ENCODE measurements at regions not wholly inside any gene's neighbourhood (a gene's known extent, or its start where the extent isn't known, plus 50 kb on each side); places are given as distances from the start of the nearest gene placed in this dataset.

DNA sequence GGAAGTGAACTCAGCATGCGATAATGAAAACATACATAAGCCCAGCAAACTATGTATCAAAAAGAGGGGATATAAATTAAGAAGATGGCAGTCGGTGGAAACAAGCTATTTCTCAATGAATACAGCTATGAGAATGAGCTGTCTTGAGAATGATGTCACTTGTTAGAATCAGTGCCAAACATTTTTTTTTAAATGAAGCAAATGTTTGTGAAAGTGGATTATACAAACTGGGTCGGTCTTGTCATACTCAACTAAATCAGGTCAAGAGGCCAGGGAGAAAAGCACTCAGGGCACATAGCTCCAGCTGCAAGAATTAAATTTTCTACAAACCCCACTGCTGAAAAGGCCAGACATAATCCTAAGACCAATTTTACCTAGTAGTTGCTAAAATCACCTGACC lies 1048.4 kb downstream of the SLITRK1 start:
- H3K27me3 ChIP-seq (ENCODE audit: control insufficient read depth, insufficient read depth, low read length): no peaks in the 10 kb centered on the region
- DNase-seq (ENCODE audit: low read depth): no peak
- TF ChIP-seq, protein P1, sequence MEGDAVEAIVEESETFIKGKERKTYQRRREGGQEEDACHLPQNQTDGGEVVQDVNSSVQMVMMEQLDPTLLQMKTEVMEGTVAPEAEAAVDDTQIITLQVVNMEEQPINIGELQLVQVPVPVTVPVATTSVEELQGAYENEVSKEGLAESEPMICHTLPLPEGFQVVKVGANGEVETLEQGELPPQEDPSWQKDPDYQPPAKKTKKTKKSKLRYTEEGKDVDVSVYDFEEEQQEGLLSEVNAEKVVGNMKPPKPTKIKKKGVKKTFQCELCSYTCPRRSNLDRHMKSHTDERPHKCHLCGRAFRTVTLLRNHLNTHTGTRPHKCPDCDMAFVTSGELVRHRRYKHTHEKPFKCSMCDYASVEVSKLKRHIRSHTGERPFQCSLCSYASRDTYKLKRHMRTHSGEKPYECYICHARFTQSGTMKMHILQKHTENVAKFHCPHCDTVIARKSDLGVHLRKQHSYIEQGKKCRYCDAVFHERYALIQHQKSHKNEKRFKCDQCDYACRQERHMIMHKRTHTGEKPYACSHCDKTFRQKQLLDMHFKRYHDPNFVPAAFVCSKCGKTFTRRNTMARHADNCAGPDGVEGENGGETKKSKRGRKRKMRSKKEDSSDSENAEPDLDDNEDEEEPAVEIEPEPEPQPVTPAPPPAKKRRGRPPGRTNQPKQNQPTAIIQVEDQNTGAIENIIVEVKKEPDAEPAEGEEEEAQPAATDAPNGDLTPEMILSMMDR (IDR thresholded peaks at IDR 0.05; ENCODE audit: insufficient read depth, low read length, poor library complexity, severe bottlenecking): no peak
- H3K36me3 ChIP-seq (ENCODE audit: control insufficient read depth, insufficient read depth, low read length): no peaks in the 10 kb centered on the region
- H3K4me3 ChIP-seq (ENCODE audit: low read depth, low read length): no peak overlapping the region

DNA sequence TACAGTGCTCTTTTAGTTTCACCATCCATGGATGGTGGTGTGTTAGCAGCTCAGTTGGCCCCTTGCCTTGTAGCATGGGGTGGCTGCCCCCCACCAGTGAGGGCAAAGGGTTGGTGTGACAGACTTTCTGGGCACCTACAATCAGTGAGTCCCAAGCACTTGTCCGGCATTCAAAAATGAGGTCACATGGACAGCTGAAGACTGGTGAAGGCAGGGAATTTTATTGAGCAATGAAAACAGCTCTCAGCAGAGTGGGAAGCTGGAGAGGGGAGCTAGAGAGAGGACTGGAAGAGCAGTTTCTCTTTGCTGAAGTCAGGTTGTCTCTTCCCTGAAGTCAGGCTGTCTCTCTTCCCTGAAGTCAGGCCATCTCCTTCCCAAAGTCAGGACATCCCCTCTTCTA lies 1053.2 kb downstream of the SLITRK1 start:
- TF ChIP-seq, protein P1 (IDR thresholded peaks at IDR 0.05; ENCODE audit: insufficient read depth, low read length, poor library complexity, severe bottlenecking): no peak
- DNase-seq (ENCODE audit: low read depth): no peak
- no peaks in the 10 kb centered on the region for H3K36me3 ChIP-seq (ENCODE audit: control insufficient read depth, insufficient read depth, low read length)
- H3K4me3 ChIP-seq (ENCODE audit: low read depth, low read length): no peak overlapping the region
- H3K27me3 ChIP-seq (ENCODE audit: control insufficient read depth, insufficient read depth, low read length): no peaks in the 10 kb centered on the region

GRCh38 chr13:82827724-82828123 lies 1054.5 kb downstream of the SLITRK1 start:
- no peaks in the 10 kb centered on the region for H3K36me3 ChIP-seq (ENCODE audit: control insufficient read depth, insufficient read depth, low read length)
- TF ChIP-seq, protein P1 (IDR thresholded peaks at IDR 0.05; ENCODE audit: insufficient read depth, low read length, poor library complexity, severe bottlenecking): no peak
- H3K4me3 ChIP-seq (ENCODE audit: low read depth, low read length): no peak overlapping the region
- no peaks in the 10 kb centered on the region for H3K27me3 ChIP-seq (ENCODE audit: control insufficient read depth, insufficient read depth, low read length)
- DNase-seq (ENCODE audit: low read depth): no peak

GRCh38 chr13:82822935-82823334 lies 1059.3 kb downstream of the SLITRK1 start:
- no peak overlapping the region for H3K4me3 ChIP-seq (ENCODE audit: low read depth, low read length)
- TF ChIP-seq, protein P1 (IDR thresholded peaks at IDR 0.05; ENCODE audit: insufficient read depth, low read length, poor library complexity, severe bottlenecking): no peak
- DNase-seq (ENCODE audit: low read depth): no peak
- H3K36me3 ChIP-seq (ENCODE audit: control insufficient read depth, insufficient read depth, low read length): no peaks in the 10 kb centered on the region
- H3K27me3 ChIP-seq (ENCODE audit: control insufficient read depth, insufficient read depth, low read length): no peaks in the 10 kb centered on the region

DNA sequence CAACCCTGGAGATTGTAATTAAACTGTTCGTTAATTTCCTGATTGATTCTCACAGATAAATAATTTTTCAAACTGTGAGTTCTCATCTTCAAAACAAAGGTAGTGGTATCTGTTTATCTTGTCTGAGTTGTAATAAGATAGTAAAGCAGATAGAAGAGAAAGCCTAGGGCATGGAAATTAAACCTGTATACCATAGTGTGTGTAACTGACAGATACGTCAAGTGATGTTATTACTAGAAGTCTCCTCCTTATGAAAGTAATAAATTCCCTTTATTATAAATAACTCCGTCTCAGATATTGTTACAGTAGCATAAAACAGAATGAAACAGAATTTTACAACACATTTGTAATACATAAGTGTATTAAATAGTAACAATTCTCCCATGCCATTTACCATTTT lies 1065.1 kb downstream of the SLITRK1 start:
- H3K4me3 ChIP-seq (ENCODE audit: low read depth, low read length): no peak overlapping the region
- TF ChIP-seq, protein P1 (IDR thresholded peaks at IDR 0.05; ENCODE audit: insufficient read depth, low read length, poor library complexity, severe bottlenecking): no peak
- no peak for DNase-seq (ENCODE audit: low read depth)
- no peaks in the 10 kb centered on the region for H3K36me3 ChIP-seq (ENCODE audit: control insufficient read depth, insufficient read depth, low read length)
- H3K27me3 ChIP-seq (ENCODE audit: control insufficient read depth, insufficient read depth, low read length): no peaks in the 10 kb centered on the region

DNA sequence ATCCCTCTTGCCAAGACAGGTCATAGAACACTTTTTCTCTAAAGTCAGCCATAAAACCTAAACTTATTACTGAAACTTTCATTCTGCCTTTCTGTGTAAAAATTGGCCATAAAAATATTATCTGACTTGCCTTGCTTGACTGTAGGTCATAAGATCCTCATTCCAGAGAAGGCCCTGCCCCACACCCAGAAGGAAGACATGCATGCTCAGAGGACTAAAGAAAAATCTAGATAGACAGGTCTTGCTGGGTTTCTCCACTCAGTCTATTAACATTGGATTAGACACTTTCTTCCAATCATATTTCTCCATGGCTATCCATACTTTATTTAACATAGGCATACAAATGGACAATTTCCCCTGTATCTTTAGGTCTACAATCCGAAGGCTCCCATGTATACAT lies 1066.5 kb downstream of the SLITRK1 start:
- TF ChIP-seq, protein P1 (IDR thresholded peaks at IDR 0.05; ENCODE audit: insufficient read depth, low read length, poor library complexity, severe bottlenecking): no peak
- no peak for DNase-seq (ENCODE audit: low read depth)
- H3K27me3 ChIP-seq (ENCODE audit: control insufficient read depth, insufficient read depth, low read length): no peaks in the 10 kb centered on the region
- no peaks in the 10 kb centered on the region for H3K36me3 ChIP-seq (ENCODE audit: control insufficient read depth, insufficient read depth, low read length)
- no peak overlapping the region for H3K4me3 ChIP-seq (ENCODE audit: low read depth, low read length)
